ENCODE measurements at regions not wholly inside any gene's neighbourhood (a gene's known extent, or its start where the extent isn't known, plus 50 kb on each side); places are given as distances from the start of the nearest gene placed in this dataset.

- DNase-seq (ENCODE audit: low read depth in 1 of 2, low spot score in 1 of 2) = no peak
These were observed 392.0 kb downstream of the SPRY1 start for GRCh38 chr4:123788577-123788976.

DNA sequence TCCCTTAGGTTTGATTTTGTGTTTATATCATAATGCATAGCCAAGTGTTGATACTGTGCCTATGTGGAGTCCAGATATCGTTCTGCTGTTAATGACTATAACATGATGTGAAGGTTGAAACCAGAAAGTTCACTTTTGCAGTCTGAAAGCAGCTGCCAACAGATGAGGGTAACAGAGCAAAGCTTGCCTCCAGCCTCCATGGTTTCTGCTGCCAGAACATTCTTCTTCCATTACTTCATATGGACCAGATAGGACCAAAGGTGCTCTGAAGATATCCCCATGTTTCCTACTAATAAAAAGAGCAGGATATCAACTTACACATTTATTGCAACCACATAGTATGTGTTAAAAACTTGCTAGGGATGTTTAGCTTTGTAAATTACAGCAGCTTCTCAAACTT lies 394.1 kb downstream of the SPRY1 start:
- no peak for DNase-seq (ENCODE audit: low read depth in 1 of 2, low spot score in 1 of 2)

DNA sequence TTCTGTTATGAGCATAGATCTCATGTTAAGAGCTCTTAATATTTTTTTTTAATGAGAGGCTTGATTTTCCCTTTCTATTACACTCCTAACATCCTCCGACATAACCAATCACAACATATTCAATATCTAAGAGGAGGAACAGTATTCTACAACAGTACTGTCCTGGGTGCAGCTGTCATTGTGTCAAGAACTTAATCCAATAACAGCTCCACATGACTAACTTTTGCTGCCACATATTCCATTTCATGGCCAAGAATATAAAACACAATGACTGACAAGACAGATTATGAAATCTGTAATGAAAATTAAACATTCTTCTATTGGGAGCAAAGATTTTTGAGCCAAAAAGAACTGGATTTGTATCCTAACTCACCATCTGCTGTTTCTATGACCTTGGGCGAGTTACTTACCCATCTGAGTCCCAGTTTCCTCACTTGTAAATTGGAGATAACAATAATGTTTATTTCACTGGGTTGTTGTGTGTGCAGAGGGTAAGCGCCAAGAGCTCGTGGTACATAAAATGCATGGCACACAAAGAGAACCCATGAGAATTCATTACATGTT lies 405.6 kb downstream of the SPRY1 start:
- no peak for DNase-seq (ENCODE audit: low read depth in 1 of 2, low spot score in 1 of 2)

DNA sequence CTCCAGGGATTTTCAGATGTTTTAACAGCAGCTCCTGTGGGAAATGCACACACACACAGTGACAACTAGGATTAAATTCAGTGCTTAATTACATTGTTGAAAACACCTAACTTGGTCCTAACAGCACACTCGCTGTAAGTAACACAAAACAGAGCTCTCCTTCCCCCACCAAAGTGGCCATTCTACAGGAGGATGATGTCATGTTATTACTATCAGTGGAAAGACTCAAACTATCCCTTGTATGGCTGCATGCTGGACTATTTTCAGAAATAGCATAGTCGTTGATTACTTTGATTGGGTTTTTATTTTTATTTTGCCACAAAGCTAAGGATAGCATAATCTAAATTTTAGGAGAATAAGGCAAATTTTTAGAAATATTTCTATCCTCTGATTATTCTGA lies 406.3 kb downstream of the SPRY1 start:
- DNase-seq (ENCODE audit: low read depth in 1 of 2, low spot score in 1 of 2) = no peak

DNA sequence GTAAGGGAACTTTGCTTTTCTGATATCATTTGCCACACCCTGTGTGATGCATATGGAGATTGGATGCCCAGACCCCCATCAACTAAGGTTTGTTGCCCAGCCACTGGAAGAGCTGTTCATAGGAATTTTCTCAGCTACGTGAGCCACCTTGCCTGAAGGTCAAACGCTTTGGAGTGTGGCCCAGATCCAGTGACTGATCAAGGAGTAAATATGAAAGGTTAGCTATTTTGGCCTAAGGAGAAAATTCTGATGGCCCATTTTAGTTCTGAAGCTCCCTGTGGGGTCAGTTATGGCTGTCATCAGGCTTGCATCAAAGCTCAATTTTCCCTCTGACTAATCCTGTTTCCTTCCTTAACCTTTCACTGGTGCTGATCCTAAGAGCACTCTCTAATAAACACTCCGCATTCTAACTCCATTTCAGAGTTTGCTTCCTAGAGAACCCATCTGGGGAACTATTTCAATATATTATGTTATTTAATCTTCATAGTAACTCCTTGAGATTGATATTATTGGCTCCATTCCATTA lies 407.7 kb downstream of the SPRY1 start:
- DNase-seq (ENCODE audit: low read depth in 1 of 2, low spot score in 1 of 2) = no peak

GRCh38 chr4:123806056-123806455 lies 409.5 kb downstream of the SPRY1 start:
- DNase-seq (ENCODE audit: low read depth in 1 of 2, low spot score in 1 of 2) = no peak

- DNase-seq (ENCODE audit: low read depth in 1 of 2, low spot score in 1 of 2) = no peak
These were observed 410.6 kb downstream of the SPRY1 start for GRCh38 chr4:123807187-123807586.

DNA sequence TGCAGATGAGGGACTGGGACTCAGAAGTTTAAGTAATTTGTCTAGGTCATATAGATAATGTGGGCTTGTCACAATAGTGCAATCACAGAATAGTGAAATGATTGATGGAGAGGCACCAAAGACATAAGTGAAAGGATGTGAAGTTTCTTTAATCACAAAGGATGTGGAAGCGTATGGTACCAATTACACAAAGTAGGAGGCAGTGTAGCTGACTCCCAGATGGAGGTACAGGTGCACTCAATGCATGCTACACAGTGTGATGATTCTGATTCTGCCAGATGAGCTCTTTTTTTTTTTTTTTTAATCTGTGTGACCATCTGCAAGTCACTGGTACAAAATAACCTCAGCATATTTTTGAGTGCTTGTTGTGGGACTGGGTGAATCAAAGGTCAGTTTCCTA lies 411.3 kb downstream of the SPRY1 start:
- DNase-seq (ENCODE audit: low read depth in 1 of 2, low spot score in 1 of 2) = no peak

DNA sequence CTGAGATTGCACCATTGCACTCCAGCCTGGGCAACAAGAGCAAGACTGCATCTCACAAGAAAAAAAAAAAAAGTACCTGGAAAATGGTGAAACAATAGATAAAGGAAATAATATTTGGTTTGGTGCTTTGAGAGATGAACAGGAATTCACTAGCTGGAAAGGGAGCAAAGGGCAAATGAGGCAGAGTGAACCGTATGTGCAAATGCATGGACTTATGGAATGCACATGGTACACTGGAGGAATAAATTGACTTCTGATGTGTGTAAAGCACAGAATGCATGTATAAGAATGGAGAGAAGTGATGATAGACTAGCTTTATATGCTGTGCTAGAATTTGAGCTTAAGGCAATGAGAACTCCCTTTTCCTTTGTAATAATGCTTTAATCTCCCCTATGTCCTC lies 413.3 kb downstream of the SPRY1 start:
- DNase-seq (ENCODE audit: low read depth in 1 of 2, low spot score in 1 of 2) = no peak

DNA sequence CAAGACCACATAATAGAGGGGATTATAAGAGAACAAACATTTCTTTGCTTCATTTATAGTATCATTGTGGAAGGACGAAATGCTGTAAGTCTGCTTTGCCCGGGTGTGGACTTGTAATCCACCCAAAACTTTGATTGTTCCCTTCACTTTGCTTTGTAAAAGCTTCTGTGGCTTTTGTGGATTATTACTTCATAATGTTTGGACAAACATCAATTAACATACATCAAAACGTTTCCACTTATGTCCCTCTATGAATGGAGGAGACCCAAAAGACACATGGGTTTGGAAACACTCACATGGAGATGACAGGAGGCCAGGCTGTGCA lies 415.4 kb downstream of the SPRY1 start:
- DNase-seq (ENCODE audit: low read depth in 1 of 2, low spot score in 1 of 2) = no peak

GRCh38 chr4:123813901-123814300 lies 417.3 kb downstream of the SPRY1 start:
- no peak for DNase-seq (ENCODE audit: low read depth in 1 of 2, low spot score in 1 of 2)

GRCh38 chr4:123816462-123816861 lies 419.9 kb downstream of the SPRY1 start:
- DNase-seq (ENCODE audit: low read depth in 1 of 2, low spot score in 1 of 2) = no peak

GRCh38 chr4:123817025-123817688 lies 420.6 kb downstream of the SPRY1 start:
- DNase-seq (ENCODE audit: low read depth in 1 of 2, low spot score in 1 of 2) = no peak

GRCh38 chr4:123819362-123820035 lies 422.9 kb downstream of the SPRY1 start:
- no peak for DNase-seq (ENCODE audit: low read depth in 1 of 2, low spot score in 1 of 2)

- no peak for DNase-seq (ENCODE audit: low read depth in 1 of 2, low spot score in 1 of 2)
These were observed 425.3 kb downstream of the SPRY1 start for GRCh38 chr4:123821861-123822260.

DNA sequence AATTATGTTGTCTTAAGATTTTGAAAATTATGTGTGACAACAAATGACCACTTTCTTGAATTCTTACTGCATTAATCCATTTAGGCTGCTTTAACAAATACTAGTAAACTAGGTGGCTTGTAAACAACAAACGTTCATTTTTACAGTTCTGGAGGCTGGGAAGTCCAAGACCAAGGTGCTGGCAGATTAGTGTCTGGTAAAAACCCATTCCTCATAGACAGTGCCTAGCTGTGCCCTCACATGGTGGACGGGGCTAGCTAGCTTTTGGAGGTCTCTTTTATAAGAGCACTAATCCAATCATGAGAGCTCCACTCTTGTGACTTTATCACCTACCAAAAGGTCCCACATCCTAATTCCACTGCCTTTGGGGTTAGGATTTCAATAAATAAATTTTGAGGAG lies 425.8 kb downstream of the SPRY1 start:
- DNase-seq (ENCODE audit: low read depth in 1 of 2, low spot score in 1 of 2) = no peak

- DNase-seq (ENCODE audit: low read depth in 1 of 2, low spot score in 1 of 2) = no peak
These were observed 426.6 kb downstream of the SPRY1 start for GRCh38 chr4:123823244-123823643.

GRCh38 chr4:123824524-123824923 lies 427.9 kb downstream of the SPRY1 start:
- DNase-seq (ENCODE audit: low read depth in 1 of 2, low spot score in 1 of 2) = no peak

DNA sequence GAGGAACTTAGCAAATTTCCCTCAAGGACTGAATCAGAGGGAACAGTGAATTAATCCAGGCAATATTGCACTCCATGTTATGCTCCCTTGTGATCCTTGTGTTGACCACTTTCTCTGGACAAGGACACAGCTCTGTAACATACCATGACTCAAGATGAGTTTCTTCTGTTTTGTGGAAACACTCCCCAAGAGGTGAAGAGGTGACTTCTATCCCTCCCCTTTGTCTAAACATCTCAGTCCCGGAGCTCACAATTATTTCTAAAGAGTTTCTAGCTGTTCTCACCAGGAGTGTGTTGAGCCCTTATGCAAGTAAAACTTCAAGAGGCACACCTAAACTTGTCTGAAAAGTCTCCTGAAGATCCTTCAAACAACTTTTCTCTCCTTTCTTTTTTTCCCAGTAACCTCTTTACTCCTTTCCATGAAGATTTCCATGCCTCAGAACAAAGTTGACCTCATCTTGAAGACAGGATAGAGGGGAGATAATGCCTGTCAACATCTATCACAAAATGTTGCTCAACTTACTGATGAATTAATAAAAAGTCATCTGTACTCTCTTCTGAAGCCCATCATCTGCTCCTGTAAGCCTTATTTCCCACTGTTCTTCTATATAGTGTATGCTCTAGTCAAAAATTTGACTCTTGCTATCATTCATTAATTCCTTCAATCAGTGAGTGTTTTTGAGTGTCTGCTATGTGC lies 429.1 kb downstream of the SPRY1 start:
- DNase-seq (ENCODE audit: low read depth in 1 of 2, low spot score in 1 of 2) = no peak

DNA sequence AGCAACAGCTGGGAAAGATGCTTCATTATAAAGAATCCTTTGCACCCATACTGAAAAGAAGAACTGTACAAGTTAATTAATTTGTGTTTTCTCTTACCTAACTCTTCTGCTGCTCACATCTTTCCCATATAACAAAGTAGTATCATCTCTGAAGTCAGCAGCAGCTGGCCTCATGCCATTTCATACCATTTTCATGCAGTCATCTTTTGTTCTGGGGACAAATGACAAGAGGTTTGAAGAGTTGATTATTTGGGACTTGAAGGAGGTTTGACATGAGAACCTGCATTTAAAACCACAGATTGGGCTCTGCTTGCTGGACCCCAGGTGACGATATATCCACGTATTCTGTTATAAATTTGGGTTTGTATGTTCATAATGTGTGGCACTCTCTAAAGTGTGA lies 430.3 kb downstream of the SPRY1 start:
- DNase-seq (ENCODE audit: low read depth in 1 of 2, low spot score in 1 of 2) = no peak

DNA sequence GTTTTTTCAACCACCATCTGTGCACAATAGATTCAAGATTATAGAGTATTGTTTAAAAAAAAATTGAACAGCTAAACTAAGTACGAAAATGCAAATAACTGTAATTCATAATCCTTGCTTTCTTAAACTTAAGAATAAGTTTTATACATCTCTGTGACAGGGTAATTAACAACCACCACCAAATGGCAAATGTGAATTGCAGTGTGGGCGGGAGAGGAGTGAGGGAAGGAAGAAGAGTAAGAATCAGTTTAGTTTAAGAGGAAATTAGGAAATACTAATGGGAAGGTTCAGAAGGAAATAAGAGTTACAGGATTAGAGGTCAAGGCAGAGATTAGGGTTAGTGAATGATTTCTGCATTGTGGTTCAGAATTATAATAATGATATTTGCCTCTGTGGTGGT lies 430.9 kb downstream of the SPRY1 start:
- DNase-seq (ENCODE audit: low read depth in 1 of 2, low spot score in 1 of 2) = no peak

- DNase-seq (ENCODE audit: low read depth in 1 of 2, low spot score in 1 of 2) = no peak
These were observed 434.3 kb downstream of the SPRY1 start for GRCh38 chr4:123830930-123831329.
